MM.1S (cell line): ENCODE measurements at regions not wholly inside any gene's neighbourhood (a gene's known extent, or its start where the extent isn't known, plus 50 kb on each side); places are given as distances from the start of the nearest gene placed in this dataset.

Source experiments
- CTCF ChIP-seq: fragments of 300-600 bp; sonication (generic); IDR thresholded peaks from 2 replicates; pipeline ENCODE4 v1.5.1; 2016; ENCODE audit warnings: antibody characterized with exemption, low read length, mixed read lengths
- EZH2 ChIP-seq: fragments of 300-600 bp; sonication (generic); optimal IDR thresholded peaks from 2 replicates; pipeline ENCODE3; 2017; ENCODE audit warnings: low read depth, mild to moderate bottlenecking, antibody characterized with exemption, low read length, mixed read lengths
- EZH2phosphoT487 ChIP-seq: fragments of 300-600 bp; sonication (generic); IDR thresholded peaks from 2 replicates; pipeline ENCODE4 v1.6.1; 2018; ENCODE audit warnings: antibody characterized with exemption, low read length

GRCh38 chr6:154606457-154606856 is 96.0 kb upstream of the CNKSR3 start:
- TF ChIP-seq CTCF (no peak), EZH2 (no peak), EZH2phosphoT487 (no peak)
